HL-60 (cell line): ENCODE measurements at regions not wholly inside any gene's neighbourhood (a gene's known extent, or its start where the extent isn't known, plus 50 kb on each side); places are given as distances from the start of the nearest gene placed in this dataset.

Experiments used
- CTCF ChIP-seq: IDR thresholded peaks from one replicate; pipeline ENCODE4 v1.5.1; 2011; ENCODE audit warnings: low read length, control low read depth, inconsistent platforms; ENCODE audit not compliant: insufficient read depth
- POLR2AphosphoS5 ChIP-seq: IDR thresholded peaks from 2 replicates; pipeline ENCODE4 v1.6.1; 2012; ENCODE audit warnings: low read depth

- TF ChIP-seq CTCF (no peak), POLR2AphosphoS5 (no peak)
Measured at GRCh38 chr15:100803171-100803440, 76.5 kb upstream of the ALDH1A3 start.
